Central memory CD8-positive, alpha-beta T cell (primary cell): ENCODE measurements at regions not wholly inside any gene's neighbourhood (a gene's known extent, or its start where the extent isn't known, plus 50 kb on each side); places are given as distances from the start of the nearest gene placed in this dataset.
"Not testable (repeated sequence)": the region's sequence is repeated elsewhere in the genome, so short reads cannot be mapped to it uniquely, and the experiment has no call there.

Experiments
- ATAC-seq: fragments of 150-1000 bp; cut with Tn5 transposase; replicated peaks from 2 replicates; pipeline ENCODE4 v1.10.0; 2022; ENCODE audit warnings: mild to moderate bottlenecking, moderate FRiP score, moderate number of reproducible peaks; ENCODE audit not compliant: poor library complexity, severe bottlenecking; ENCODE audit errors: extremely low read depth
- DNase-seq, 2 donors: peaks; one replicate each; pipeline ENCODE4 v3.0.0; 2021; ENCODE audit warnings: low spot score in 2 of 2
- H3K27ac Mint-ChIP-seq: one replicate; pipeline ENCODE4 v1.8.0; 2022; ENCODE audit warnings: low read depth, mild to moderate bottlenecking, moderate library complexity, mixed read lengths
- H3K27me3 Mint-ChIP-seq: one replicate; pipeline ENCODE4 v1.8.0; 2022; ENCODE audit warnings: mixed read lengths
- H3K36me3 Mint-ChIP-seq: one replicate; pipeline ENCODE4 v1.8.0; 2022; ENCODE audit warnings: mild to moderate bottlenecking, moderate library complexity, mixed read lengths; ENCODE audit not compliant: insufficient read depth
- H3K4me1 Mint-ChIP-seq: one replicate; pipeline ENCODE4 v1.8.0; 2022; ENCODE audit warnings: mixed read lengths
- H3K4me3 Mint-ChIP-seq: one replicate; pipeline ENCODE4 v1.8.0; 2022; ENCODE audit warnings: mild to moderate bottlenecking, moderate library complexity, mixed read lengths
- H3K9me3 Mint-ChIP-seq: one replicate; pipeline ENCODE4 v1.8.0; 2022; ENCODE audit warnings: mixed read lengths

DNA sequence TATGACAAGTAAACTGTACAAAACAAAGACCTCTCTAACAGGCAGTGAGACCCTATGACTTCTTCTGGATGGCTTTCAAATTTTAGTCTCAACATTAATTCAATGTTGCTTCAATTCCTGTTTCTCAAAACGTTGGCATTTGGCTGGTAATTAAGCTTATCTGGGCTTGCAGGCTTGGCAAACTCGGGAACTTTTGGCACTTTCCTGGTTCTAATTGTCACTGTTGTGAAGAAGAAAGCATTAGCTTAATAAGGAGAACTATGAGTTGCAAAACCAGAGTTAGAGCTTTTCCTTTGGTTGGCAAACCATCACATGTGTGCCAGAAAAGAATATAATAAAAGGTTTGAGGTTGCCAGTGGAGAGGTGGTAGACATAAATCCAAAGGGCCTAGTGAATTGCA, 698.3 kb downstream of the LRRIQ3 start:
- Mint-ChIP-seq H3K9me3 (peaks cover 28% of the 10 kb centered on the region), H3K4me3 (no peak overlapping the region), H3K27ac (no peak overlapping the region), H3K36me3 (no peaks in the 10 kb centered on the region), H3K4me1 (no peaks in the 10 kb centered on the region), H3K27me3 (no peaks in the 10 kb centered on the region)
- DNase-seq, result no peak
- no peak for ATAC-seq

DNA sequence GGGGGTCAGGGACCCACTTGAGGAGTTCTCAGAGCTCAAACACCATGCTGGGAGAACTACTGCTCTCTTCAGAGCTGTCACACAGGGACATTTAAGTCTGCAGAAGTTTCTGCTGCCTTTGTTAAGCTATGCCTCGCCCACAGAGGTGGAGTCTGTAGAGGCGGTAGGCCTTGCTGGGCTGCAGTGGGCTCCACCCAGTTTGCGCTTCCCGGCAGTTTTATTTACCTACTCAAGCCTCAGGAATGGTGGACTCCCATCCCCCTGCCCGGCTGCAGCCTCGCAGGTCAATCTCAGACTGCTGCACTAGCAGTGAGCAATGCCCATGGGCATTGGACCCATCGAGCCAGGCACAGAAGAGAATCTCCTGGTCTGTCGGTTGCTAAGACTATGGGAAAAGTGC, 706.4 kb downstream of the LRRIQ3 start:
- no peak overlapping the region for H3K27ac Mint-ChIP-seq
- H3K4me1 Mint-ChIP-seq, result no peaks in the 10 kb centered on the region
- no peak overlapping the region for H3K4me3 Mint-ChIP-seq
- peaks cover 38% of the 10 kb centered on the region for H3K9me3 Mint-ChIP-seq
- no peak for DNase-seq
- H3K27me3 Mint-ChIP-seq, result no peaks in the 10 kb centered on the region
- H3K36me3 Mint-ChIP-seq, result no peaks in the 10 kb centered on the region
- no peak for ATAC-seq

DNA sequence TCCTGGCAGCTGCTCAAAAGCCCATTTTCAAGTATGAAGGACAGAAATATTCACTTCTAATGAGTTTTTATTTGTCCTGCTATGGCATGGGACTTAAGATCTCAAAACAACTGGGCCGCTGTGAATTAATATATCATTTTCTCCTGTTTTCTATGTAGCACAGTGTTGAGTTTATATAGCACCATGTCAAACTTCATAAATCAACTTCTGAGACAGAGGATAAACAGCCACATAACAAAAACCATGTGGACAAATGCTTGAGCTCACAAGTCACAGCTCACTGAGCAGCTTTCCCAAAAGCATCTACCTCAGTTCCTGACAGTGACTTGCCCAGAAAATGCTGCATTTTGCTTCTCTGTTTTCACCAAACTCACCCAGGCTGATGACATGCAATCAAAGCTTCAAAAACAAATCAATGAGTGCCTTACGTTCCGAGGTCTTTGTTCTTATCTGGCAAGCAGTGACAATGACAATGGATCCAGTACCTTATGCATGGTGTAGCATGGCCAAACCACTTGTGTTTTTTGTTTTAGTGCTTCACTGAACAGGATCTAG, 722.6 kb downstream of the LRRIQ3 start:
- Mint-ChIP-seq H3K4me1 (no peaks in the 10 kb centered on the region), H3K4me3 (no peak overlapping the region), H3K27me3 (no peaks in the 10 kb centered on the region), H3K9me3 (peaks cover 3% of the 10 kb centered on the region), H3K36me3 (no peaks in the 10 kb centered on the region), H3K27ac (no peak overlapping the region)
- DNase-seq, result no peak
- ATAC-seq, result no peak

DNA sequence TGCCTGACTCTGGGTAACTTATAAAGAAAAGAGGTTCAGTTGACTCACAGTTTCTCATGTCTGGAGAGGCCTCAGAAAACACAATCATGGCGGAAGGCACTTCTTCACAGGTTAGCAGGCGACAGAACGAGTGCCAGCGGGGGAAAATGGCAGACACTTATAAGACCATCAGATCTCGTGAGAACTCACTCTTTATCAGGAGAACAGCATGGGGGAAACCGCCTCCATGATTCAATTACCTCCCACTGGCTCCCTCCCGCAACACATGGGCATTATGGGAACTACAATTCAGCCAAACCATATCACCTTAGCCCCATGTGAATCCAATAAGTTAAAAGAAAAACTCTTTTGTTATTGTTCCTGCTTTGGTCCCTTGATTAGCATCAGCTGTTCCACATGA, 725.2 kb downstream of the LRRIQ3 start:
- no peaks in the 10 kb centered on the region for H3K4me1 Mint-ChIP-seq
- H3K9me3 Mint-ChIP-seq, result peaks cover 6% of the 10 kb centered on the region
- H3K36me3 Mint-ChIP-seq, result no peaks in the 10 kb centered on the region
- H3K27ac Mint-ChIP-seq, result no peak overlapping the region
- DNase-seq, result no peak
- no peaks in the 10 kb centered on the region for H3K27me3 Mint-ChIP-seq
- ATAC-seq, result no peak
- no peak overlapping the region for H3K4me3 Mint-ChIP-seq

DNA sequence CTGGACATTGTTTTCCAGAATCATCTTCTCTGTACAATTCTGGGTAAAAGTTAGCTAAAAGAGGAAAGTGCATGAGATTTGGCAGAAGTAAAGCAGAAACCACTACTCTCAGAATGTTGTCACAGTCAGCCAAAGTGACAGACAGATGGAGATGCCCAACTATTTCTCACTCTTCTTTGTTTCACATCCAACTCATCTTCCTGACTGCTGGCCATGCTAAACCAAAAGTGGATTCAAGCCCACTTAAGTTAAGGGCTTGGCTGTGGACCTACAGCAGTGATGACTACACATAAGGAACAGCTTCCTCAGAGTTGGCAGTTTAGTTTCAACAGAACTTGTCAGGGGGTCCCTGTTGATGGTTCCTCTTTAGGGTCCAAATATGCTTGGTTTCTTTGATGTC, 730.2 kb downstream of the LRRIQ3 start:
- H3K4me1 Mint-ChIP-seq, result no peaks in the 10 kb centered on the region
- DNase-seq, result no peak
- H3K27me3 Mint-ChIP-seq, result no peaks in the 10 kb centered on the region
- no peak overlapping the region for H3K27ac Mint-ChIP-seq
- no peaks in the 10 kb centered on the region for H3K36me3 Mint-ChIP-seq
- no peak overlapping the region for H3K4me3 Mint-ChIP-seq
- peaks cover 6% of the 10 kb centered on the region for H3K9me3 Mint-ChIP-seq
- no peak for ATAC-seq

DNA sequence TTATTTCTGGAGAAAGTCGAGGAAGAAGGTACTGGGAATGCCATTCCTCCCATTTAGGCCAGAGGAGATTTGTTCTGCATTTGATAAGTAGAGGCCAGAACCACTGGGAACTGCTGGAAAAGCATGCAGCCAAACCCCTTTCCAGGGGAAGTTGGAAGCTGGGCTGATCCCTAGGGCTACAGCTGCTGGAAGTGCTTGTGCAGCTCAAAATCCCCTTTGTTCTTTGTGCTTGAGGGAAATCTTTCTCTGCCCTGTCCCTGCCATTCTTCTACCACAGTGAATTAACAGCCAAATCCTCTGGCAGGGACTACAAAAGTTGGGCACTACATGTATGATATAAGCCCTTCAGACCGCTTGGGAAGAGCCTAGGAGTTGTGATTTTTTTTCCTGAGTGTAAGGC, 734.1 kb downstream of the LRRIQ3 start:
- peaks cover 18% of the 10 kb centered on the region for H3K9me3 Mint-ChIP-seq
- H3K36me3 Mint-ChIP-seq, result no peaks in the 10 kb centered on the region
- DNase-seq, result no peak
- H3K27ac Mint-ChIP-seq, result no peak overlapping the region
- H3K27me3 Mint-ChIP-seq, result no peaks in the 10 kb centered on the region
- no peak overlapping the region for H3K4me3 Mint-ChIP-seq
- ATAC-seq, result no peak
- no peaks in the 10 kb centered on the region for H3K4me1 Mint-ChIP-seq

DNA sequence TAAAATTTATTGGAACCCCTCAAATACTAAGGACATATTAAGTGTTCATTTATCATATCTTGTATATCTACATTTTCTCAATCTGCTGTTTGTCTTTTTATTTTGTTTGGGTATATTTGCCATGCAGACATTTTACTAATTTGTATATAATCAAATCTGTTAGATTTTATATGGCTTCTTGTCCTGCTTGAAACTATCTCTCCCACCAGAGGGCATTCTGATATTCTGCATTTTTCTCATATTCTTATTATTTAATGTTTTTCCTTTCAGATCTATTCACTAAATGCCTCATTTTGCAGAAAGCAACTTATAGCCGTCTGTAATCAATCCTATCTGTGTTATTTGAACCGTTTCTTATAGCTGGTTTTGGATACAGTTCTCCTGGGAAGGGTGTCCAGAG, 745.5 kb downstream of the LRRIQ3 start:
- H3K27ac Mint-ChIP-seq, result no peak overlapping the region
- peaks cover 32% of the 10 kb centered on the region for H3K9me3 Mint-ChIP-seq
- ATAC-seq (no peak), DNase-seq (no peak)
- H3K4me1 Mint-ChIP-seq, result no peaks in the 10 kb centered on the region
- no peak overlapping the region for H3K4me3 Mint-ChIP-seq
- no peaks in the 10 kb centered on the region for H3K27me3 Mint-ChIP-seq
- no peaks in the 10 kb centered on the region for H3K36me3 Mint-ChIP-seq

DNA sequence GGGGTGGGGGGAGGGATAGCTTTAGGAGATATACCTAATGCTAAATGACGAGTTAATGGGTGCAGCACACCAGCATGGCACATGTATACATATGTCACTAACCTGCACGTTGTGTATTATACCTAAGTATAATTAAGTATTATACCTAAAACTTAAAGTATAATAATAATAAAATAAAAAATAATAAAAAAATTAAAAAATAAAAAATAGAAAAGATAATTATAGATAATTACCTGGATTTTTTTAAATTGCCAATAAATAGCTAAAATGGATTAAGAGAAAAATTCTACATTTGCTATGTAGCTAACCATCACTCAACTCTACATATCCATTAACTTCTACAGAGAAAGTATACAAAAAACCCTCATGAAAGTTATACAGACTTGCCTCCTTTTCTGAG, 747.3 kb downstream of the LRRIQ3 start:
- H3K27me3 Mint-ChIP-seq, ATAC-seq, DNase-seq, H3K36me3 Mint-ChIP-seq, H3K4me1 Mint-ChIP-seq, H3K27ac Mint-ChIP-seq, H3K4me3 Mint-ChIP-seq: not testable (repeated sequence)
- peaks cover 29% of the 10 kb centered on the region for H3K9me3 Mint-ChIP-seq

DNA sequence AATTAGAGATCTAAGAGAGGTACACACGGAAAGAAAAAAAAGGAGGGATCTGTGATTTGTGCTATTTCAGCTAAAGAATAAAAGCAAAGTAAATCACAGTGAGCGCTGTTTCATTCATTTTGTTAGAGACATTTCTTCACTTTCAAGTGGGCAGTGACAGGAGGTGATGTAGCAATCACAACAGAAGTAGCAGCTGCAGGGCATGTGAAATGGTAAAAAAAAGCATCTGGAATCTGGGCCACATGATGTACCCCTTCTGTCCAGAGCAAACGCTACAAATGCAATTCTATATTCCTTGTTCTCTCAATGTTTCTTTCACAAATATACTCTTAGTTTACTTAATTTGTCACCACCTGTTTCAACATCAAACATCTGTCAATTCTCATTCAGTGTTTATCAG, 786.5 kb downstream of the LRRIQ3 start:
- H3K9me3 Mint-ChIP-seq, result peaks cover 6% of the 10 kb centered on the region
- H3K27me3 Mint-ChIP-seq, result no peaks in the 10 kb centered on the region
- no peaks in the 10 kb centered on the region for H3K36me3 Mint-ChIP-seq
- no peak overlapping the region for H3K4me3 Mint-ChIP-seq
- no peak overlapping the region for H3K27ac Mint-ChIP-seq
- ATAC-seq (no peak), DNase-seq (no peak)
- no peaks in the 10 kb centered on the region for H3K4me1 Mint-ChIP-seq

DNA sequence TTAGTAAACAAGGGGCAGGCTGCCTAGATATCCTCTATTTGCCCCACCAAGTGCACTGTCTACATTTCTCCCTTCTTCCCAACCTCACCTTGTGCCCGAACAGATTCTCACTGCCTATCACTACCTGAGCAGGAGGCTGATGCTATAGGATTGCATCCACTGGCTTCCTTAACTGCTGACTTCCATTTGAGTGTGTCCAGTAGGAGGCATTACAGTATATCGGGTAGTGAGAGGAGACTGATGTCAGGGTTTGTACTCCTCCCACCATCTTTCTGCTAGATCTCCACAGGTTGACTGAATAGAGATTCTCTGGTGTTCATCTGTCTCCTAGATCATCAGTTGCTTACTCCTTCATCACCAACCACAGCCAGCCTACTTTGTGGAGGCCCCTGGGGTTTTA, 796.3 kb downstream of the LRRIQ3 start:
- no peak overlapping the region for H3K27ac Mint-ChIP-seq
- no peaks in the 10 kb centered on the region for H3K27me3 Mint-ChIP-seq
- H3K4me3 Mint-ChIP-seq, result no peak overlapping the region
- no peaks in the 10 kb centered on the region for H3K4me1 Mint-ChIP-seq
- no peak for ATAC-seq
- no peaks in the 10 kb centered on the region for H3K36me3 Mint-ChIP-seq
- H3K9me3 Mint-ChIP-seq, result peaks cover 21% of the 10 kb centered on the region
- no peak for DNase-seq

DNA sequence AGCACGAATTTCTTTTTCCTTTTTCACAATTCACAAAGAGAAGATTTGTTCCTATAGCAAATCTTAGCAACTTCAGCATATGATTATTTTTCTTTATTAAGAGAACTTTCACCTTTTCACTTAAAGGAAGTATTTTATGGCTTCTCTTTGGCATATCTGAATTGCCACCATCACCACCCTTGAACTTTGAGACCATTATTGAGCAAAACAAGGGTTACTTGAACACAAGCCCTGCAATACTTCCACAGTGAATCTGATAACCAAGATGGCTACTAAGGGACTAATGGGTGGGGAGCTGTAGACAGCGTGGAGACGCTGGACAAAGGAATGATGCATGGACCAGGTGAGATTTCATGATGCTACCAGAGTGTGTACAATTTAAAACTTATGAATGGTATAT, 815.0 kb downstream of the LRRIQ3 start:
- Mint-ChIP-seq H3K27ac (no peak overlapping the region), H3K9me3 (peaks cover 17% of the 10 kb centered on the region), H3K4me1 (no peaks in the 10 kb centered on the region), H3K36me3 (no peaks in the 10 kb centered on the region), H3K4me3 (no peak overlapping the region), H3K27me3 (no peaks in the 10 kb centered on the region)
- ATAC-seq (no peak), DNase-seq (no peak)

DNA sequence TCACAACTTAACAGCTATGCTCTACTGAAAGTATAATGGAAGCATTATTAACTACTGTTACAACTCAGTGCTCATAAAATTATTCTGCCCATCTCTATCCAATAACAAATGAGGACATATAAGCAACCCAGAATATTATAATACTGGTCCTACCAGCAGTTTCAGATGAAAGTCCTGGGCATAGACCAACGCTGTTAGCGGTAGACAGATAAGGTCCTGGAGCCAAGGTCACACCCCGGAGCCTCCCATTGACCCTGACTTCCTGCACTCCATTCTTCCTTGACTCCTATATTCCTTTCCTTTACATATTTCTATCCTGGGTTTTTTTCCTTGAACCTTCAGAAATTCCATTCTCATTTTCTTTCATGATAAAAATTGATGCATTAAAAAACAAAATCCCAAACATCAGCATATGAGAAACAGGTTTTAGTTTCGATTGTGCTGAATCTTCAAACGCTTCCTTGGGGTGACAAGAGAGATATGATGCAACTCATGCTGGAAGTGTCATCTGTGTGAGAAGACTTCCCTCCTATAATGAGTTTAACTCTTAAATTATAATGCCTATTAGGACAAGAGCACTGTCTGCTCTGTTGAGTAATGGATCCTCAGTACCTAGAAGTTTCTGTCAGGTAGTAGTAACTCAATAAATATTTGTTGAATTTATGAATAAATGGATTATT, 831.1 kb downstream of the LRRIQ3 start:
- H3K27me3 Mint-ChIP-seq, result no peaks in the 10 kb centered on the region
- peaks cover 12% of the 10 kb centered on the region for H3K9me3 Mint-ChIP-seq
- H3K4me3 Mint-ChIP-seq, result no peak overlapping the region
- ATAC-seq (no peak), DNase-seq (no peak)
- no peaks in the 10 kb centered on the region for H3K4me1 Mint-ChIP-seq
- H3K36me3 Mint-ChIP-seq, result no peaks in the 10 kb centered on the region
- no peak overlapping the region for H3K27ac Mint-ChIP-seq

DNA sequence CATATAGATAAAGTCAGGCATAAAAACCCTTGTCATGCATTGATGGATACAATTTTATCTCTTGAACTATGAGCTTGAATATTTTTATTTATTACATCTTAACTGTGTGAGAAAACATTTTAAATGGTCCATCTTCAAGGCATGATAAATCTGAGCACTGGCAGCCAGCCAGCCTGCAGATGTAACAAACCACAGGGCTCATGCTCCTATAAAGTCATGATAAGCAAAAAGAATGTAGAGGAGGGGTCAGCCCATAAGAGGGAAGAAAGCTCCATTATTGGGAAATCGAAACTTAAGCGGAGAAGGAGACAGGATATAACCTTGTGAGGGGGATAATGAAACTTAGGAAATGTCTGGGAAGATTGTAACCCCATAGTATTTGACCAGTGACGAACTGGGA, 839.0 kb downstream of the LRRIQ3 start:
- Mint-ChIP-seq H3K9me3 (peaks cover 29% of the 10 kb centered on the region), H3K27ac (no peak overlapping the region), H3K36me3 (no peaks in the 10 kb centered on the region), H3K4me3 (no peak overlapping the region), H3K4me1 (no peaks in the 10 kb centered on the region), H3K27me3 (no peaks in the 10 kb centered on the region)
- ATAC-seq (no peak), DNase-seq (no peak)
